GM23248 (cell line): ENCODE measurements at regions not wholly inside any gene's neighbourhood (a gene's known extent, or its start where the extent isn't known, plus 50 kb on each side); places are given as distances from the start of the nearest gene placed in this dataset.

Experiments used
- EZH2 ChIP-seq: fragments of 200-600 bp; sonication (generic); IDR thresholded peaks from 2 replicates; pipeline ENCODE4 v1.6.1; 2018; ENCODE audit warnings: antibody characterized with exemption, mild to moderate bottlenecking; ENCODE audit not compliant: insufficient read depth, poor library complexity, severe bottlenecking
- EZH2phosphoT487 ChIP-seq: fragments of 200-600 bp; sonication (generic); IDR thresholded peaks from 2 replicates; pipeline ENCODE4 v1.6.1; 2018; ENCODE audit warnings: antibody characterized with exemption, moderate library complexity, mild to moderate bottlenecking, low read depth; ENCODE audit not compliant: insufficient read depth

DNA sequence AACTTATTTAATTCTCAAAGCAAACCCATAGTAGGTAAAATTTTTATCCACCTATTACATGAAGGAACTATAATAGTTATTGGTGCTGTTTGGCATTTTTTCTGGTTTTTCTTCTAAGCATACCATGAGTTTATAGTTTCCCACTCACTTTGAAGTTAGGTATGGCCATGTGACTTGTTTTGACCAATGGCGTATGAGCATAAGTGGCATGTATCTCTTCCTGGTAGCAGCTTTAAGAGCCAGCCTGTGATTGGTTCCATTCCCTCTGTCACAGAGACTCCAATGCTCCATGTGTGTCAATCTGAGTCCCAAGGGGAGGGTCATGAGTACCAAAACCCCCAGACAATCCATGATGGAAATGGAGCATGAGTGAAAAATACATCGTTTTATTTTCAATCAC lies 282.9 kb upstream of the N4BP1 start:
- no peak for TF ChIP-seq EZH2
- no peak for TF ChIP-seq EZH2phosphoT487
